ENCODE measurements at regions not wholly inside any gene's neighbourhood (a gene's known extent, or its start where the extent isn't known, plus 50 kb on each side); places are given as distances from the start of the nearest gene placed in this dataset.

GRCh38 chr2:190787743-190788235 is 92.8 kb upstream of the GLS start:
- no peak for TF ChIP-seq CTCF (conservative IDR thresholded peaks at IDR 0.05; ENCODE audit: low read depth, low read length)
- TF ChIP-seq EZH2 (IDR thresholded peaks at IDR 0.05; ENCODE audit: low read length, unreplicated experiment) = no peak
- no peak for TF ChIP-seq EZH2phosphoT487 (IDR thresholded peaks at IDR 0.05; ENCODE audit: borderline replicate concordance, low read length)
